AG04450 (cell line): ENCODE measurements at regions not wholly inside any gene's neighbourhood (a gene's known extent, or its start where the extent isn't known, plus 50 kb on each side); places are given as distances from the start of the nearest gene placed in this dataset.

ENCODE experiments used
- CTCF ChIA-PET: fragments of 300-600, 350-600 bp; formaldehyde crosslinking; extraction: SDS; loops from one replicate; lab custom pipeline; 2022; ENCODE audit warnings: antibody characterized with exemption, inconsistent platforms; lab: Charles Lee
- POLR2A ChIA-PET: fragments of 350-600 bp; formaldehyde crosslinking; extraction: SDS; loops from one replicate; lab custom pipeline; 2021; ENCODE audit warnings: antibody characterized with exemption, inconsistent platforms; lab: Yijun Ruan, JAX
- DNase-seq: peaks from one replicate; pipeline ENCODE4 v3.0.0-alpha.2; 2011; ENCODE audit warnings: low read depth, low spot score
- H3K27ac ChIP-seq: one replicate; pipeline ENCODE4 v1.5.1; 2012; ENCODE audit warnings: low read depth, low read length, control low read depth
- H3K27me3 ChIP-seq: one replicate; pipeline ENCODE4 v1.6.0; 2012; ENCODE audit warnings: low read length; ENCODE audit not compliant: control insufficient read depth, insufficient read depth
- H3K4me3 ChIP-seq: 2 replicates; pipeline ENCODE4 v1.5.1; 2011; ENCODE audit warnings: mild to moderate bottlenecking, low read depth, low read length, control low read depth
- H3K9me3 ChIP-seq: 2 replicates; pipeline ENCODE4 v1.5.1; 2012; ENCODE audit warnings: low read length; ENCODE audit not compliant: control insufficient read depth, insufficient read depth
- CTCF ChIP-seq: IDR thresholded peaks from 2 replicates; pipeline ENCODE4 v1.5.1; 2011; ENCODE audit warnings: low read depth, low read length, control low read depth, inconsistent platforms

- no peaks in the 10 kb centered on the region for H3K27me3 ChIP-seq
- no peaks in the 10 kb centered on the region for H3K9me3 ChIP-seq
- ChIA-PET POLR2A (no interaction called here), CTCF (no interaction called here)
- no peak for DNase-seq
- H3K27ac ChIP-seq, result no peak overlapping the region
- H3K4me3 ChIP-seq, result no peak overlapping the region
- no peak for TF ChIP-seq CTCF
Observed at GRCh38 chr1:37294096-37294495, 180.3 kb upstream of the ZC3H12A start.

- no peak overlapping the region for H3K4me3 ChIP-seq
- TF ChIP-seq CTCF, result no peak
- no peaks in the 10 kb centered on the region for H3K27me3 ChIP-seq
- CTCF ChIA-PET, result no interaction called here
- POLR2A ChIA-PET, result no interaction called here
- H3K9me3 ChIP-seq, result no peaks in the 10 kb centered on the region
- H3K27ac ChIP-seq, result no peak overlapping the region
- no peak for DNase-seq
Observed at GRCh38 chr1:37294529-37294928, 179.9 kb upstream of the ZC3H12A start.

DNA sequence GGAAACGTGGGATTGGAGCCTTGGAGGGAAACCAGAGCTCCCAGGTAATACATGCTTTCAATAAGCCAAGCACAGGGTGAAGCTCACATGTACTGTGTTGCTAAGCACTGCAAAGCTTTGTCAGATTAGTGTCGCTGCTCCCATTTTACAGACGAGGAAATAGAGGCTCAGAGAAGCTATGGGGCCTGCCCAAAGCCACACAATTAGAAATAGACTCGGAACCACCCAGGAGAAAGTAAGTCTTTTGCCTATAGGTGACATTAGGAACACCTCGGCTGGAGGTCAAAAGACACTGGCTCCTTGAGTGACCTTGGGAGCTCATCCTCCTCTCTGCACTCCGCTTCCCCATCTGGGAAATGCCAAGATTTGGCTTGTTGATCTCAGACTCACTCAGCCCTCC is 175.6 kb upstream of the ZC3H12A start:
- H3K27me3 ChIP-seq, result no peaks in the 10 kb centered on the region
- no peak for TF ChIP-seq CTCF
- ChIA-PET POLR2A (no interaction called here), CTCF (no interaction called here)
- no peak overlapping the region for H3K27ac ChIP-seq
- no peaks in the 10 kb centered on the region for H3K9me3 ChIP-seq
- DNase-seq, result no peak
- no peak overlapping the region for H3K4me3 ChIP-seq

- no peaks in the 10 kb centered on the region for H3K27me3 ChIP-seq
- TF ChIP-seq CTCF, result no peak
- H3K4me3 ChIP-seq, result no peak overlapping the region
- POLR2A ChIA-PET, result no interaction called here
- CTCF ChIA-PET, result no interaction called here
- no peak overlapping the region for H3K27ac ChIP-seq
- no peak for DNase-seq
- H3K9me3 ChIP-seq, result no peaks in the 10 kb centered on the region
Observed at GRCh38 chr1:37299216-37299615, 175.2 kb upstream of the ZC3H12A start.

DNA sequence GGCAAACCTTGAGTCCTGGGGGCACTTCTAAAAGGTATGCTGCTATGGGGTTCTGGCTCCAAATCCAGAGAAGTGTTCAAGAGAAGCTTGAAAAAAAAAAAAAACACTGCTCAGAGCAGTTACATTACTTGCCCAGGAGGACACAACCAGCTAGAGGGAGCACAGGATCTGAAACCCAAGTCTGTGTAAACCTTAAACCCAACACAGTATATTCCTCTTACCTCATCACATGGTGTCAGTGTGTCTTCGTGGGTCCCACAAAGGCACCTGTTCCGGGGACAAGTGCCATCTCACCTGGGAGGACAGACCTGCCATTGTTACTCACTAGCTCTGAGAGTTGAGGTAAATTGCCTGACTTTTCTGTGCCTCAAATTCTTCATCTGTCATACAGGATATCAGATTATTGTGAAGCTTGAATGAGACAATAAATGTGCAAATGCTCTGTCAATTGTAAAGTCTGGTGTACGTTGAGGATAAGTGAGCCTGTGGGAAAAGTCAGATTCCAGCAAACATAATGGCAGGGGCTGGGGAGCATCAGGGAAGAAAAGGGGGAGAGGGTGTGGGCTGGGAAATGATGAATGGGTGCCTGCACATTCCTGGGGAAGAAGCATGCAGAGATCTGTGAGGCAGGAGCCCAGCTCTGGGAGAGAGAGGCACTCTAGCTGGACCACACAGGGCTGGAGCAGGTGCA is 170.4 kb upstream of the ZC3H12A start:
- CTCF ChIA-PET, result no interaction called here

More for the DNA sequence above, 170.4 kb upstream of the ZC3H12A start:
- TF ChIP-seq CTCF, result no peak
- no peak overlapping the region for H3K27ac ChIP-seq
- POLR2A ChIA-PET, result no interaction called here
- no peak overlapping the region for H3K4me3 ChIP-seq
- DNase-seq, result no peak
- no peaks in the 10 kb centered on the region; the same call in 1 of the 2 replicates for H3K9me3 ChIP-seq
- no peaks in the 10 kb centered on the region for H3K27me3 ChIP-seq
